Neural cell (in vitro differentiated cells): ENCODE measurements at regions not wholly inside any gene's neighbourhood (a gene's known extent, or its start where the extent isn't known, plus 50 kb on each side); places are given as distances from the start of the nearest gene placed in this dataset.

ENCODE experiments used
- H2AFZ ChIP-seq: fragments of 200-600, 300-800 bp; sonication (generic), shearing (Covaris generic); 2 replicates; pipeline ENCODE4 v1.6.0; 2014; ENCODE audit warnings: low read depth, mild to moderate bottlenecking, antibody characterized with exemption, low read length, moderate library complexity
- H3F3A ChIP-seq: fragments of 200-600 bp; shearing (Covaris generic); 2 replicates; pipeline ENCODE4 v1.6.1; 2016; ENCODE audit warnings: mild to moderate bottlenecking, moderate library complexity, mixed read lengths, antibody characterized with exemption, low read length; ENCODE audit not compliant: insufficient read depth, poor library complexity, severe bottlenecking
- H3K27ac ChIP-seq: fragments of 200-600, 300-800 bp; sonication (generic), shearing (Covaris generic); 2 replicates; pipeline ENCODE4 v1.5.1; 2014; ENCODE audit warnings: mild to moderate bottlenecking, low read length, moderate library complexity
- H3K27me3 ChIP-seq: fragments of 300-800, 200-600 bp; sonication (generic), shearing (Covaris generic); 2 replicates; pipeline ENCODE4 v1.6.0; 2014; ENCODE audit warnings: mild to moderate bottlenecking, low read depth, low read length, moderate library complexity; ENCODE audit not compliant: insufficient read depth
- H3K36me3 ChIP-seq: fragments of 300-800, 200-600 bp; sonication (generic), shearing (Covaris generic); 2 replicates; pipeline ENCODE4 v1.5.1; 2014; ENCODE audit warnings: mild to moderate bottlenecking, antibody characterized with exemption, low read length, moderate library complexity; ENCODE audit not compliant: insufficient read depth
- H3K4me2 ChIP-seq: fragments of 300-800, 200-600 bp; sonication (generic), shearing (Covaris generic); 2 replicates; pipeline ENCODE4 v1.6.0; 2014; ENCODE audit warnings: mild to moderate bottlenecking, low read length
- H3K4me3 ChIP-seq: fragments of 300-800, 200-600 bp; sonication (generic), shearing (Covaris generic); 2 replicates; pipeline ENCODE4 v1.5.1; 2014; ENCODE audit warnings: mild to moderate bottlenecking, low read length, moderate library complexity
- H3K79me2 ChIP-seq: fragments of 200-600 bp; shearing (Covaris generic); replicated peaks from 2 replicates; pipeline ENCODE4 v1.6.0; 2014; ENCODE audit warnings: mild to moderate bottlenecking, low read length, moderate library complexity; ENCODE audit not compliant: insufficient read depth
- H3K9ac ChIP-seq: fragments of 300-800, 200-600 bp; sonication (generic), shearing (Covaris generic); 2 replicates; pipeline ENCODE4 v1.6.1; 2016; ENCODE audit warnings: mild to moderate bottlenecking, low read length, mixed read lengths
- H3K9me2 ChIP-seq: fragments of 200-600 bp; shearing (Covaris generic); 2 replicates; pipeline ENCODE4 v1.6.1; 2016; ENCODE audit warnings: mild to moderate bottlenecking, low read length, mixed read lengths; ENCODE audit not compliant: insufficient read depth
- H3K9me3 ChIP-seq: fragments of 200-600, 300-800 bp; sonication (generic), shearing (Covaris generic); 2 replicates; pipeline ENCODE4 v1.6.1; 2016; ENCODE audit warnings: mild to moderate bottlenecking, mixed run types, low read length, moderate library complexity, mixed read lengths
- H4K20me1 ChIP-seq: fragments of 200-600 bp; shearing (Covaris generic); 2 replicates; pipeline ENCODE4 v1.6.1; 2016; ENCODE audit warnings: mild to moderate bottlenecking, mixed run types; ENCODE audit not compliant: insufficient read depth
- CTCF ChIP-seq: fragments of 450-650 bp; IDR thresholded peaks from 2 replicates; pipeline ENCODE4 v1.5.1; 2014; ENCODE audit warnings: antibody characterized with exemption, mild to moderate bottlenecking, moderate library complexity; ENCODE audit not compliant: poor library complexity, severe bottlenecking
- EP300 ChIP-seq: fragments of 450-650 bp; conservative IDR thresholded peaks from 2 replicates; pipeline ENCODE4 v1.6.1; 2014; ENCODE audit warnings: antibody characterized with exemption, mild to moderate bottlenecking, moderate library complexity; ENCODE audit not compliant: poor library complexity, severe bottlenecking
- EZH2 ChIP-seq: fragments of 200-600, 300-800 bp; shearing (Covaris generic), sonication (generic); IDR thresholded peaks from 2 replicates; pipeline ENCODE4 v1.6.1; 2014; ENCODE audit warnings: antibody characterized with exemption, low read length, borderline replicate concordance, mild to moderate bottlenecking; ENCODE audit not compliant: insufficient read depth, poor library complexity, severe bottlenecking
- MXI1 ChIP-seq: fragments of 450-650 bp; conservative IDR thresholded peaks from 2 replicates; pipeline ENCODE4 v1.6.1; 2014; ENCODE audit warnings: antibody characterized with exemption, mild to moderate bottlenecking; ENCODE audit not compliant: poor library complexity, severe bottlenecking
- POLR2AphosphoS5 ChIP-seq: IDR thresholded peaks from 2 replicates; pipeline ENCODE4 v1.6.1; 2012
- RAD21 ChIP-seq: fragments of 450-650 bp; conservative IDR thresholded peaks from 2 replicates; pipeline ENCODE4 v1.6.1; 2014; ENCODE audit warnings: antibody characterized with exemption, mild to moderate bottlenecking, moderate library complexity
- SMC3 ChIP-seq: fragments of 450-650 bp; conservative IDR thresholded peaks from 2 replicates; pipeline ENCODE4 v1.6.1; 2014; ENCODE audit warnings: antibody characterized with exemption, mild to moderate bottlenecking, moderate library complexity; ENCODE audit not compliant: poor library complexity
- TAF1 ChIP-seq: IDR thresholded peaks from 2 replicates; pipeline ENCODE4 v1.6.1; 2012; ENCODE audit warnings: low read depth
- TF ChIP-seq, protein P1 (sequence below): IDR thresholded peaks from 2 replicates; pipeline ENCODE4 v1.6.1; 2012; ENCODE audit warnings: borderline replicate concordance

- no peaks in the 10 kb centered on the region for H3F3A ChIP-seq
- no peaks in the 10 kb centered on the region for H3K79me2 ChIP-seq
- H3K9ac ChIP-seq = no peak overlapping the region
- H4K20me1 ChIP-seq = no peaks in the 10 kb centered on the region
- H3K27ac ChIP-seq = no peak overlapping the region
- no peaks in the 10 kb centered on the region for H3K9me2 ChIP-seq
- no peaks in the 10 kb centered on the region for H3K27me3 ChIP-seq
- no peak for TF ChIP-seq TAF1
- no peak for TF ChIP-seq MXI1
- no peak for TF ChIP-seq EZH2
- TF ChIP-seq POLR2AphosphoS5 = no peak
- no peak for TF ChIP-seq EP300
- no peak for TF ChIP-seq CTCF
- H3K4me3 ChIP-seq = no peak overlapping the region
- H3K4me2 ChIP-seq = no peak overlapping the region
- no peaks in the 10 kb centered on the region for H3K9me3 ChIP-seq
- H3K36me3 ChIP-seq = no peaks in the 10 kb centered on the region
- H2AFZ ChIP-seq = no peak overlapping the region
These were observed 85.1 kb upstream of the PIAS1 start for GRCh38 chr15:67968966-67969365.

DNA sequence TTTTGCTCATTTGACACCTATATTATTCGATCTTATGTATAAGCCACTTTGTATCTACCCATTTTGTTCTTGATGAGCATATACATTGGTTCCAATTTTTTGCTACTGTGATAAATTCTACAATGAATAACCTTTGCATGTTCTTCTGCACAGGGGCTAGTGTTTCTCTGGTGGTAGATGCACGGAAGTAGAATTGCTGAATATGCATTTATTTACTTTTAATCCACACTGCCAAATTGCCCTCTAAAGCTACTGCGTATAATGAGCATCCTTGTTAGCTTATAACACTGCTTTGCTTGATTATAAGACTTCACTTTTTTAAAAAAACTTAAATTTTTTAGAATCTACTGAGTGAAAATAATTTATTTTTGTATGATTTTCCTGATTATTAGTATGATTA is 84.2 kb upstream of the PIAS1 start:
- Histone ChIP-seq H4K20me1 (no peaks in the 10 kb centered on the region), H3K9me3 (no peaks in the 10 kb centered on the region), H3K27me3 (no peaks in the 10 kb centered on the region), H3K4me2 (no peak overlapping the region), H2AFZ (no peak overlapping the region), H3K9me2 (no peaks in the 10 kb centered on the region), H3K9ac (no peak overlapping the region), H3K27ac (no peak overlapping the region), H3K4me3 (no peak overlapping the region), H3K36me3 (no peaks in the 10 kb centered on the region), H3F3A (no peaks in the 10 kb centered on the region), H3K79me2 (no peaks in the 10 kb centered on the region)
- no peak for TF ChIP-seq EZH2
- TF ChIP-seq, protein P1, sequence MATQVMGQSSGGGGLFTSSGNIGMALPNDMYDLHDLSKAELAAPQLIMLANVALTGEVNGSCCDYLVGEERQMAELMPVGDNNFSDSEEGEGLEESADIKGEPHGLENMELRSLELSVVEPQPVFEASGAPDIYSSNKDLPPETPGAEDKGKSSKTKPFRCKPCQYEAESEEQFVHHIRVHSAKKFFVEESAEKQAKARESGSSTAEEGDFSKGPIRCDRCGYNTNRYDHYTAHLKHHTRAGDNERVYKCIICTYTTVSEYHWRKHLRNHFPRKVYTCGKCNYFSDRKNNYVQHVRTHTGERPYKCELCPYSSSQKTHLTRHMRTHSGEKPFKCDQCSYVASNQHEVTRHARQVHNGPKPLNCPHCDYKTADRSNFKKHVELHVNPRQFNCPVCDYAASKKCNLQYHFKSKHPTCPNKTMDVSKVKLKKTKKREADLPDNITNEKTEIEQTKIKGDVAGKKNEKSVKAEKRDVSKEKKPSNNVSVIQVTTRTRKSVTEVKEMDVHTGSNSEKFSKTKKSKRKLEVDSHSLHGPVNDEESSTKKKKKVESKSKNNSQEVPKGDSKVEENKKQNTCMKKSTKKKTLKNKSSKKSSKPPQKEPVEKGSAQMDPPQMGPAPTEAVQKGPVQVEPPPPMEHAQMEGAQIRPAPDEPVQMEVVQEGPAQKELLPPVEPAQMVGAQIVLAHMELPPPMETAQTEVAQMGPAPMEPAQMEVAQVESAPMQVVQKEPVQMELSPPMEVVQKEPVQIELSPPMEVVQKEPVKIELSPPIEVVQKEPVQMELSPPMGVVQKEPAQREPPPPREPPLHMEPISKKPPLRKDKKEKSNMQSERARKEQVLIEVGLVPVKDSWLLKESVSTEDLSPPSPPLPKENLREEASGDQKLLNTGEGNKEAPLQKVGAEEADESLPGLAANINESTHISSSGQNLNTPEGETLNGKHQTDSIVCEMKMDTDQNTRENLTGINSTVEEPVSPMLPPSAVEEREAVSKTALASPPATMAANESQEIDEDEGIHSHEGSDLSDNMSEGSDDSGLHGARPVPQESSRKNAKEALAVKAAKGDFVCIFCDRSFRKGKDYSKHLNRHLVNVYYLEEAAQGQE = no peak

GRCh38 chr15:67972377-67972776 is 81.7 kb upstream of the PIAS1 start:
- Histone ChIP-seq H3K79me2 (no peaks in the 10 kb centered on the region), H4K20me1 (no peaks in the 10 kb centered on the region), H3K9me3 (no peaks in the 10 kb centered on the region), H2AFZ (no peak overlapping the region), H3K4me2 (no peak overlapping the region), H3K9ac (no peak overlapping the region), H3K9me2 (no peaks in the 10 kb centered on the region), H3K27ac (no peak overlapping the region), H3K4me3 (no peak overlapping the region), H3K27me3 (no peaks in the 10 kb centered on the region), H3F3A (no peaks in the 10 kb centered on the region), H3K36me3 (no peaks in the 10 kb centered on the region)
- TF ChIP-seq EZH2 (no peak), MXI1 (no peak), EP300 (no peak), TAF1 (no peak), RAD21 (no peak), SMC3 (no peak), CTCF (no peak), POLR2AphosphoS5 (no peak)
- TF ChIP-seq, protein P1 = no peak
